GM18508 (cell line): ENCODE measurements at regions not wholly inside any gene's neighbourhood (a gene's known extent, or its start where the extent isn't known, plus 50 kb on each side); places are given as distances from the start of the nearest gene placed in this dataset.

Experiments
- ATAC-seq: cut with Tn5 transposase; IDR thresholded peaks from one replicate; pipeline ENCODE4 v1.9.1; 2021; ENCODE audit warnings: moderate number of reproducible peaks; ENCODE audit not compliant: insufficient read depth, unreplicated experiment

DNA sequence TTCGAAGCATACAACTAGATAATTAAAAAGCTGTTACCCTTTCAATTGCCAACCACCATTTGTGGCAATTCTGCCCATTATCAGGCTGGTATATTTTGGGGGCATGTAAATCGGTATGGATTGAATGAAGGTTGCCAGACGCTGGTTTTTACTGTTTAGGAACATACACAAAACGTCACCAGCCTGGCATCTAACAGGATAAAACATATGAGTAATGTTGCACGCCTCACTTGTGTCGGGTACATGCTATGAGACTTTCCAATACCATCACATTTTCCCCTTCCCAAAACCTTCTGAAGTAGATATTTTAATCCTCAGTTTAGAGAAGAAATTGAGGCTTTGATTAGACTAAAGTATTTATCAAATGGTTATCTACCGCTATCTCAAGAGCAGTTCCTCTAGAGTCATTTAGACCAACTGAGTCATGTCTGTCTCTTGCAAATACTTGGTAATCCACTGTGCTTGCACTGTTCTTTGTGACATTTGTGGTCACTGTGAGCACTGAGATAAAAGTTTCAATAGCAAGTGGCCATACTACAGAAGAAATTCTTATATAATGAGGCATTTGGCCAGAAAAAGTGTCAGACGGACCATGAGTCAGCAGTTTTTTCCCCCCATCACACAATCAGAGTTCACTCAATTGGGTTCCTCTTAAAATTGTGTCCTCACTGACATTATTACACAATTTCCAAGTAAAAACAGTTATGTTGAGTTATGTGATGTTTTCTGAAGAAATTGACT lies 498.7 kb downstream of the NXPH1 start:
- no peak for ATAC-seq

DNA sequence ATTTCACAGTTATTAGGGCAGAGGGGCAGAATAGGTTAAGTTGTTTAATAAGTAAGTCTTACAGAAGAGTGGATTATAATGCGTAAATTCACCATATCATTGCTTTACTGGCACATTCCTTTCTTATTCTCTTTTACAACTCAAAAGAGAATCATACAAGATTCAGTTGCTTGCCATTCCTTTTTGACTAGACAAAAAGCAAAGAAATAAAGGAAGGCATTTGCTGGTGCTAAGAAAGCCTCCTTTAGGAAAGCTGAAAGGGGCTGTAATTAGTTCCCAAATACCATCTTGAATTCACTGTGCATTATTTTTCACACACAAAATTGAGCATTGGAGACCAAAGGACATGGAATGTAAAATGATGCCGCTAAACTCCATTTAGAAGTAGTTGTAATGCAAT lies 499.3 kb downstream of the NXPH1 start:
- no peak for ATAC-seq

DNA sequence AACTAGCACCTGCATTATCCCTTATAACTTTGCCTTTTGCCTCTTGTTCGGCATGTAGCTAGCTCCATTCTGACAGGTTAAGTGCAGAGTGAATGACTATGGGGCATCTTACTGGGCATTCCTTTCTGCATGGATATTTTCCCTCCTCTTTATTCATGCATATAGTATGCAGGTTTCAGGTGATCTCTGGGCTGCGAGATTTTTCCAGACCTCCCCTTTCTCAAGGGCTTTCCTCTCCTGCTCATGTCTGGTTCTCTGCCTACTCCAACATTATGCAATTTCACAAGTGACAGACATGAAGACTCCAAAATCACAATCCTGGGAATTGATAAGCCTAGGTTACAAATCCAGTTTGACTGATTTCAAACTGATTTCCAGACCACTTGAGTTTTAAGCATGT lies 503.8 kb downstream of the NXPH1 start:
- ATAC-seq: no peak

- no peak for ATAC-seq
Measured at GRCh38 chr7:8938044-8938805, 504.8 kb downstream of the NXPH1 start.

DNA sequence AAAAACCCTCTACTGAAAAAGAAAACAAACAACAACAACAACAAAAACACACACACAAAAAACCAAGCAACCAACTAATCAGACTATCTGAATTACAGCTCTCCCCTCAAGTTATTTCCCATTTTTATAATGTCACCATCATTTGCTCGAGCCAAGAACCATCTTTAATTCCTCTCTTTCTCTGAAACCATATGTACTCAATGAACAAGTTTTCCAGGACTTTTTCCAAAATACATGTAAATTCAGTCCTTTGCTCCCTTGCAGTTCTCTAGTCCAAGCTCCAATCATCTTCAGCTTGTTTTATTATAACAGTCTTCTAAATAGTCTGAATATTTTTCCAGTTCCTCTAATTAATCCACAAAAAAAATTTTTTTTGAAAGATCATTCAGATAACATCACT lies 506.0 kb downstream of the NXPH1 start:
- ATAC-seq: no peak

DNA sequence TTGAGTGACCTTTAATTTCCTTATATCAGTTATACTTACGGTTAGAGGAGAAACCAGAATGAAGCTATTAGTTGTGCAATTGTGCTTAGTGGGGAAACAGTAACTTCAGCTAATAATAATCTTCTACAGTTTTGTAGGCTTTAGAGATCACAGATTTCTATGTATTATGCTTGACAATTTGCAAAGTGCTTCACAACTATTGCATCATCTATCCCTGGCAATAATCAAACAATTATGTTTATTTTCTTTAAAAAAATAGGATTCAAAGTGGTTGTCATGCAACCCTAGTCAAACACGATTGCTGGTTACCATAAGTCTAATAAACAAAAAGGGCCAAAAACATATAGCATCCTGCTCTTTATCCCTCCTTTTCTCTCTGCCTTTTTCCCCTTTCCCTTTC lies 530.3 kb downstream of the NXPH1 start:
- no peak for ATAC-seq

DNA sequence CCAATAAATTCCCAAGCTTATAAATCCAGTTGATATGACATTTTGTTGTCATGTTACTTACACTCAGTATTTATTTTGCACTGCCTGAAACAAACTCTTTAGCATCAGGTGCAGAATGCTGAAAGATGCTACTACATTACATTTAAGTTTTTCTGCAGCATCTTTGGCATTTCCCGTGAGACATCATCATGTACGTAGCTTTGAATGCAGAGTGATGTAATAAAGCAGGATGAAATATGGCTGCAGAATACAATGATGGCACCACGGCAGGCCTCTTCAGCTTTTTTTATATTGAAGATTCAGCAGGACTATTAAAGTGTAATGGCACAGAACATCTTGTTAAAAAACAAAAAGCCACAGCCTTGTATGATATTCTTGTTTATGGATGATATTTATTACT lies 531.8 kb downstream of the NXPH1 start:
- ATAC-seq: no peak

GRCh38 chr7:8973601-8974000 lies 540.2 kb downstream of the NXPH1 start:
- no peak for ATAC-seq

GRCh38 chr7:8975681-8976080 lies 542.3 kb downstream of the NXPH1 start:
- ATAC-seq: no peak

- no peak for ATAC-seq
Measured at GRCh38 chr7:8982338-8982992, 549.1 kb downstream of the NXPH1 start.

- ATAC-seq: no peak
Measured at GRCh38 chr7:8985255-8985654, 551.8 kb downstream of the NXPH1 start.

- ATAC-seq: no peak
Measured at GRCh38 chr7:8988267-8988666, 554.9 kb downstream of the NXPH1 start.

DNA sequence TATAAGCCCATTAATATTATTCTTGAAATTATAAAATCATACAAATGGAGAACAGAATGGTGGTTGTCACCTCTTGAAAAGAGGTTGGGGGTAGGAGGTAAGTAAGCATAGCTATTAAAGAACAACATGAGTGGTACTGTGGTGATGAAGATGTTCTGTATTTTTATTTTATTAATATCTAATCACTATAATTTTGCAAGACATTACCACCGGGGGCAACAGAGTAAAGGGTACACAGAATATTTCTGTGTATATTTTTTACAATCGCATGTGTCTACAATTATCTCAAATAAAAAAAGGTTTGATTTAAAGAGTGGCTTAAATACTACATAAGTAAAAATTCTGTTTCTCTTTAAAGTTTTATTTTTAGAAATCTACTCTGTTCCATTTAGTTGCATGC lies 557.8 kb downstream of the NXPH1 start:
- ATAC-seq: no peak

DNA sequence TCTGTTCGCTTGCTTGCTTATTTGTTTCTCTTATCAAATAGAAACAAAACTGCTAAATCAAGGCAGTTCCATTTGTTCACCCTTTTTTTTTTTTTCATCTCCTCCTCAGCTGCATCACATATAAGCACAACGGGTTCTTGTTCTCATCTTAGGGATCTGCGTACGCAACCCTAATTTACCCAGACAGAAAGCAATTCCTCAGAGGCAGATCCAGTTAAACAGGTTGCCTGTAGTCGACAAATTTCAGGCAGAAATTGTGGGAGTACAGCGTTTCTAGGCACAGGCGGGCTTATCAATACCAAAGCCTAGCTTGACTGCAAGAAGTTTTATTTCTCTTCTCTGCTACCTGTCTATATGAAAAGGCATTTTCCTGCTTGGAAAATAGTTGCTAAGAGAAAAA lies 565.4 kb downstream of the NXPH1 start:
- no peak for ATAC-seq

DNA sequence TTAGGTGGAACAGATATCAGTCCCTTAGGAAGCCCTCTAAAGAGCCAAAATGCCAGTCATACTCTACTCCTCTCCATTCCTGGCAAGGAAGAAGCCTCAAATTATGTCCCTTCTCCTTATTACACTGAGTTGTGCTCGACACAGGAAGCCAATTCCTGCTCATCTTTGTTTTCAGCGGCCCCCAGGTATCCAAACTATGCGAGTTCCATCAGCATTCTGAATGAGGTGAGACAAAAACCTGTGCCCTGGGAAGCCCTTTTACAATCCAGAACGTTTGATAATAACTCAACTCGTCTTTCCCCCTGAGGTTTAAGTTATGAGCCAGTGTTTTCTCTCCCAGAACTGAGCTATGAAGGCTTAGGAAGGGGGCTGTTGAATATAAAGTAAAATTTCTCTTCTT lies 580.5 kb downstream of the NXPH1 start:
- ATAC-seq: no peak

DNA sequence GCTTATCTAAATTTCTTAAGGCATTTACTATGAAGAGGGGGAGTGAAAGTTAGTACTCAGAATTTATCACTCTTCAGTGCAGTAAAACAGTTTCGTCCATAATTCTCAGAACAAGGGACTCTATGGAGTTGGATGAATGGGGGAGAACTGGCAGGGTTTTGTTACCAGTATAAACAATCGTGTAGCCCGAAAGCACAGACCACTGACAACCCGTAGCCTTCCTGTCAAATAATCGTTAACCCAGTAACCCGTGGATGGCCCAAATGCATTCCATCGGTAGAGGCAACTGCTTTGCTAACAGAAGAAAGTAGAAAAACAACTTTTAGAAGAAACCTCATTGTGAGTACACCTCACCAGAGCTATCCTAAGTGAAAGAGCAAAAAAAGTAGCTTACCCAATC lies 583.9 kb downstream of the NXPH1 start:
- no peak for ATAC-seq

DNA sequence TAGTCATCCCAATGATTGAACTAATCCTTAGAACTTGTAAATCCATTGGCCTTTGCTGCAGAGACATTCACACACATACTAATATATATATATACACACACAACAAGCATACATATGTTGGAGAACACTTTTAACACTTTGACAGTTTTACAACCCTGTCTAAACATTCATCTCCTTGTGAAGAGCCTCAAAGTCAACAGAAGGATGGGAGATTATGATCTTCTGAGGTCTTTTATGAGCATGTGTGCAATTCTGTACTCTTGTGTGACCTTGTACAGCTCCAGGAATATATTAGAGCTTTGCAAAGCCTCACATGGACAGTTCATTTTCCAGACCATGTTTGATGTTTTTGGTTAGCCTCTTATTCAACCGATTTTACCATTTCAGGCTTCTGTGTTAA lies 589.0 kb downstream of the NXPH1 start:
- ATAC-seq: no peak

DNA sequence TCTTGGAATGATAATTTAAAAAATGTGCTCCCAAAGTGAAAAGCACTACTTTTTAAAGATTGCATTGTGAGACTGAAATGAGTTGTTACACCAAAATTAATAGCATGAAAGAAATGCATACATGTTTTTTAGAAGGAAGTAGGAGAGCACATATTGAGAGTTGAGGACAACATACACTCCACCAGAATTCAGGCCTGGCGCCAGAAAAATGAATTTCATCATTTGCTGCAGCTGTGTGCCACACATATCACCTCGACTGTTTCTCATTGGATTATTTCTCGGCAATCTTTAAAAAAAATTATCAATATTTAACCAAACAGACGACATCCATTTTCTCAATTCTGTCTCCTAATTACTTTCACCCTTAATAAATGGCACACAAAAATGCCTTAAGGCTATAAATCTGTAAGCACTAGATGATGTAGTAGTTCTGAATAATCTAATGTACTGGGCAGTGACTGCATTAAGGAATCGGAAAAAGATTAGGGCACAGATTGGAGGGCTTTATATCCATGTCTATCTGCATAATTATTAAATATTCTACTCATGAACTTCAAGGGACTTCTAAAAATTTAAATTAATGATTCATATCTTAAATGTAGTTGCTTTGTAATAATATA lies 590.4 kb downstream of the NXPH1 start:
- no peak for ATAC-seq

DNA sequence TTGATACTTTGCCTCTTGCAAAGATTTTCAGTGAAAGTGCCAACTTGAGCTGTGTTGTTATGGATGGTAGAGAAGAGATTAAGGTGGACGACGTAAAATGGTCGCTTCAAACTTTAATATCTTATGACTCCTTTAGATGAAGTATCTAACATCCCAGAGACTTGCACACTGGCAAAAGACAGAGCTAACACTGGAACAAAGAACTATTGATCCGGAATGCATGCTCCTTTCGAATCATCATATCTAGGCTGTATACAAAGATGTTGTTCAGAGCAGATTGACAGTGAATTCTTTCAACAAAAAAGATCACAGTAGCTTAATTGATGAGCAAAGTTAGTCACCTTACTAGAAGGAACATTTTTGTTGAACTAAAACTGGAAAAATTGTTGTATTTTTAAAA lies 592.7 kb downstream of the NXPH1 start:
- ATAC-seq: no peak

DNA sequence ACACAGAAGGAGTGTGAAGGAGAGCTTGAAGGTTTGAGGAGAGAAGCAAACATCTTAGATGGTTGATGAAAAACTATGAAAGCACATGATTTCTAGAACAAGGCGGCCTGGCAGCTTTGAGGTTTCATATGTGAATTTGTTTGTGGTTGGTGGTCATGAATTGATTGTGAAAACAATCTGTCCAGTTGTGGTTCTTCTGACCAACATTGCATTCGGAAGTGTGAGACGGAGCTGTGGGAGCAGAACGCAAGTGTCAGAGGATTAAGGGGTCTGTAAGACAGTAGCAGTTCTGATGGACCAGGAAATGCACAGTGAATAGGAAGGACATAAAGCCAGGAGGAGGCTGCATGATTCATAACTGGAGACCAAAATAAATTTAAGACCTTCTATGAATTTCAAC lies 594.6 kb downstream of the NXPH1 start:
- ATAC-seq: no peak
